CD4-positive, alpha-beta T cell (primary cell): ENCODE measurements at regions not wholly inside any gene's neighbourhood (a gene's known extent, or its start where the extent isn't known, plus 50 kb on each side); places are given as distances from the start of the nearest gene placed in this dataset.

Experiments used
- ATAC-seq: fragments of 200-7000 bp; cut with Tn5 transposase; one replicate; pipeline ENCODE4 v1.10.0; 2022; ENCODE audit warnings: mild to moderate bottlenecking; ENCODE audit not compliant: poor library complexity
- CTCF ChIA-PET: fragments of 350-600 bp; sonication (Branson Sonifier 250); formaldehyde crosslinking; loops from one replicate; lab custom pipeline; 2021; ENCODE audit warnings: antibody characterized with exemption, inconsistent platforms; lab: Charles Lee
- POLR2A ChIA-PET: fragments of 350-600 bp; sonication (Branson Sonifier 250); formaldehyde crosslinking; loops from one replicate; lab custom pipeline; 2021; ENCODE audit warnings: antibody characterized with exemption, inconsistent platforms; lab: Charles Lee
- DNase-seq, 14 experiments: peaks; one replicate each; pipeline ENCODE4 v3.0.0-alpha.2; 2013 to 2020; ENCODE audit warnings: mixed read lengths in 2 of 14
- H3K27ac ChIP-seq, 2 donors: one replicate each; pipeline versions ENCODE4 v1.5.1 to v1.7.0; 2013; ENCODE audit warnings: low read length in 2 of 2, low read depth in 1 of 2, mild to moderate bottlenecking in 1 of 2
- H3K27me3 ChIP-seq, 2 experiments: 1 replicate in 1 of 2; 2 replicates in 1 of 2; pipeline versions ENCODE4 v1.6.1 to v1.7.0; 2013; ENCODE audit warnings: low read length in 2 of 2, control low read depth in 1 of 2, mild to moderate bottlenecking in 1 of 2, moderate library complexity in 1 of 2; ENCODE audit not compliant: insufficient read depth in 2 of 2, control insufficient read depth in 1 of 2
- H3K36me3 ChIP-seq: one replicate; pipeline ENCODE4 v1.6.1; 2013; ENCODE audit warnings: low read length, control low read depth; ENCODE audit not compliant: insufficient read depth
- H3K4me1 ChIP-seq: one replicate; pipeline ENCODE4 v1.6.1; 2013; ENCODE audit warnings: low read length, control low read depth; ENCODE audit not compliant: insufficient read depth
- H3K4me3 ChIP-seq: one replicate; pipeline ENCODE4 v1.5.1; 2013; ENCODE audit warnings: mild to moderate bottlenecking, low read length, moderate library complexity
- H3K9me3 ChIP-seq, 2 experiments: 1 replicate in 1 of 2; 2 replicates in 1 of 2; pipeline versions ENCODE4 v1.6.1 to v1.7.0; 2013; ENCODE audit warnings: low read length in 2 of 2, mild to moderate bottlenecking in 2 of 2, control low read depth in 1 of 2, moderate library complexity in 1 of 2; ENCODE audit not compliant: control insufficient read depth in 1 of 2, insufficient read depth in 1 of 2
- H3K27ac Mint-ChIP-seq: one replicate; pipeline ENCODE4 v1.8.0; 2020; ENCODE audit warnings: mixed read lengths
- H3K27me3 Mint-ChIP-seq: one replicate; pipeline ENCODE4 v1.8.0; 2021; ENCODE audit warnings: mixed read lengths
- H3K36me3 Mint-ChIP-seq: one replicate; pipeline ENCODE4 v1.8.0; 2021; ENCODE audit warnings: low read depth, mixed read lengths
- H3K4me1 Mint-ChIP-seq: one replicate; pipeline ENCODE4 v1.8.0; 2021; ENCODE audit warnings: low read depth, mixed read lengths
- H3K4me3 Mint-ChIP-seq: one replicate; pipeline ENCODE4 v1.8.0; 2020; ENCODE audit warnings: mild to moderate bottlenecking, mixed read lengths
- H3K9me3 Mint-ChIP-seq: one replicate; pipeline ENCODE4 v1.8.0; 2020; ENCODE audit warnings: mixed read lengths
- intact Hi-C, 2 experiments: fragments of 100-400 bp; cut with DNase I in 1 of 2; cut with micrococcal nuclease in 1 of 2; formaldehyde crosslinking; loops; one replicate each; pipeline versions ENCODE4 v1.15.1 to v1.9.0; 2023 to 2025; cut with DNase I, micrococcal nuclease
- TF ChIP-seq, protein P1 (sequence below): fragments of 200-600 bp; IDR thresholded peaks from one replicate; pipeline ENCODE4 v1.8.0; 2022; ENCODE audit warnings: antibody characterized with exemption, mild to moderate bottlenecking

DNA sequence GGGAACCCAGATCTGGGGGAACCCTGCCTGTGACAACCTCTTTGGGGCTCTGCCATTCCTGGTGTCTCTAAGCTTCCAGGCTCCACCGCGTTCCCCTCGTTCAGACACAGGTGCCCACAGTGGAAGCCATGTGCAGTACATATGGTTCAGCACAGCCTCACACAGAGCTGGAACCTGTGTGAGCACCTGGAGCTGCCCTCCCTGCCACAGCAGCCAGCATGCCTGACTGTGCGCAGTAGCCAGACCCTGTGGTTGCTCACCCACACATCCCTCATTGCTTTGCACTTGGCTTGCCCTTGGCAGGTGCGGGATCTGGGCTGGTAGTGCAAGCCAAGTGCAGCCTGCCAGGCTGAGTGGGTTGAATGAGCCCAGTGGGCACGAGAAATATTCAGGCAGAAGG is 814.2 kb downstream of the PDHA2 start:
- Mint-ChIP-seq H3K27ac (no peak overlapping the region), H3K4me1 (no peaks in the 10 kb centered on the region), H3K27me3 (no peaks in the 10 kb centered on the region), H3K36me3 (no peaks in the 10 kb centered on the region), H3K4me3 (no peak overlapping the region), H3K9me3 (peaks cover 7% of the 10 kb centered on the region)
- ChIA-PET CTCF (no interaction called here), POLR2A (no interaction called here)
- TF ChIP-seq, protein P1, sequence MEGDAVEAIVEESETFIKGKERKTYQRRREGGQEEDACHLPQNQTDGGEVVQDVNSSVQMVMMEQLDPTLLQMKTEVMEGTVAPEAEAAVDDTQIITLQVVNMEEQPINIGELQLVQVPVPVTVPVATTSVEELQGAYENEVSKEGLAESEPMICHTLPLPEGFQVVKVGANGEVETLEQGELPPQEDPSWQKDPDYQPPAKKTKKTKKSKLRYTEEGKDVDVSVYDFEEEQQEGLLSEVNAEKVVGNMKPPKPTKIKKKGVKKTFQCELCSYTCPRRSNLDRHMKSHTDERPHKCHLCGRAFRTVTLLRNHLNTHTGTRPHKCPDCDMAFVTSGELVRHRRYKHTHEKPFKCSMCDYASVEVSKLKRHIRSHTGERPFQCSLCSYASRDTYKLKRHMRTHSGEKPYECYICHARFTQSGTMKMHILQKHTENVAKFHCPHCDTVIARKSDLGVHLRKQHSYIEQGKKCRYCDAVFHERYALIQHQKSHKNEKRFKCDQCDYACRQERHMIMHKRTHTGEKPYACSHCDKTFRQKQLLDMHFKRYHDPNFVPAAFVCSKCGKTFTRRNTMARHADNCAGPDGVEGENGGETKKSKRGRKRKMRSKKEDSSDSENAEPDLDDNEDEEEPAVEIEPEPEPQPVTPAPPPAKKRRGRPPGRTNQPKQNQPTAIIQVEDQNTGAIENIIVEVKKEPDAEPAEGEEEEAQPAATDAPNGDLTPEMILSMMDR: no peak
- H3K9me3 ChIP-seq: peaks cover 0 to 17% of the 10 kb centered on the region in 2 experiments
- intact Hi-C loops: no loop called here
- no peak overlapping the region for H3K4me3 ChIP-seq
- H3K27me3 ChIP-seq: no peaks in the 10 kb centered on the region
- ATAC-seq (no peak), DNase-seq (no peak)
- H3K4me1 ChIP-seq: no peaks in the 10 kb centered on the region
- no peak overlapping the region for H3K27ac ChIP-seq
- no peaks in the 10 kb centered on the region for H3K36me3 ChIP-seq

DNA sequence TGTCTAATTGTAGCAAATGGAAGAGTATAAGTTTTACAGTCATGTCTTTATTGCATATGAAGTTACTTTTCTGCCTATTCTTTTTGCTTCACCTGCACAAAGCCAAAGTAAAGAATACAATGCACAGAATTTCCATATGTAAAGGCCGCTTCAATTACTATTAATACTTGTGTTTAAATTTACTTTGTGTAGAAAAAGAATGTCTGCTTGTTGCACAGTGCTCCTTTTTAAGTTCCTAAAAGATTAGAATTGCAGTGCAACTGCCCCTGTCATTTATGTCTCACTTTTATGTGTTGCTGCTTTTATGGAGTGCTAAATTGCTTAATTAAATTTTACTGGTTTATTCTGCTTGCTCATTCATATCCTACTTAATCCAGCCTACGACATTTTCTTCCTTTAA is 830.5 kb downstream of the PDHA2 start:
- Mint-ChIP-seq H3K4me3 (no peak overlapping the region), H3K27ac (no peak overlapping the region), H3K36me3 (no peaks in the 10 kb centered on the region), H3K4me1 (no peaks in the 10 kb centered on the region), H3K9me3 (peaks cover 16% of the 10 kb centered on the region), H3K27me3 (no peaks in the 10 kb centered on the region)
- no peaks in the 10 kb centered on the region for H3K36me3 ChIP-seq
- ChIA-PET CTCF (no interaction called here), POLR2A (no interaction called here)
- DNase-seq (no peak), ATAC-seq (no peak)
- intact Hi-C loops: no loop called here
- TF ChIP-seq, protein P1: no peak
- H3K9me3 ChIP-seq: no peaks in the 10 kb centered on the region
- H3K27ac ChIP-seq: no peak overlapping the region
- no peak overlapping the region for H3K4me3 ChIP-seq
- H3K27me3 ChIP-seq: no peaks in the 10 kb centered on the region
- no peaks in the 10 kb centered on the region for H3K4me1 ChIP-seq

DNA sequence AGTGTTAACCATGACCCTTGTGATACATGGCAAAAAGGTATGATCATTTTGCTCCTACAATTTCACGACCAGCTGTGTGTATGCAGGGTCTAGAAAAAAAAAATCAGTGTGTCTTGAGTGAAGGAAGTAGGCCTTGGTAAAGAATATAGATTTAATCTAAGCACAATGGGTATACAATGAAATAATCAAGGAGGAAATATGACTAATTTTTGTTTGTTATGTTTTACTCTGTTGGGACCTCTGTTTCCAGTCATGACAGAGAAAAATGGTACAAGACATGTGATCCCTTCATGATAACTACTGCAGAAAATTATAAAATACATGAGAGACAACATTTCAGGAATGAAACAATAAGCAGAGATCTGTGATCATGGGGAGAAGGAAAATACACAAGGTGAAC is 835.5 kb downstream of the PDHA2 start:
- intact Hi-C loops: no loop called here
- Mint-ChIP-seq H3K4me1 (no peaks in the 10 kb centered on the region), H3K9me3 (peaks cover 16% of the 10 kb centered on the region), H3K36me3 (no peaks in the 10 kb centered on the region), H3K27ac (no peak overlapping the region), H3K27me3 (no peaks in the 10 kb centered on the region), H3K4me3 (no peak overlapping the region)
- H3K4me3 ChIP-seq: no peak overlapping the region
- no peaks in the 10 kb centered on the region for H3K9me3 ChIP-seq
- no peaks in the 10 kb centered on the region for H3K36me3 ChIP-seq
- H3K4me1 ChIP-seq: no peaks in the 10 kb centered on the region
- ChIA-PET CTCF (no interaction called here), POLR2A (no interaction called here)
- no peak overlapping the region for H3K27ac ChIP-seq
- TF ChIP-seq, protein P1: no peak
- DNase-seq: no peak
- no peak for ATAC-seq
- H3K27me3 ChIP-seq: no peaks in the 10 kb centered on the region
